K562 (cell line): ENCODE measurements at regions not wholly inside any gene's neighbourhood (a gene's known extent, or its start where the extent isn't known, plus 50 kb on each side); places are given as distances from the start of the nearest gene placed in this dataset.
A peak's percentile ranks its signal among the peaks of the same experiment; 100 is the strongest.

Experiments
- ATAC-seq: fragments of 200-7000 bp; cut with Tn5 transposase; 3 replicates; pipeline ENCODE4 v1.9.1; 2020; ENCODE audit warnings: moderate library complexity
- BruUV-seq: library from RNA; stranded (reverse); fragments of 400-500 nt; replicated peaks from 2 replicates; lab custom pipeline; 2021; lab: Mats Ljungman, UMichigan
- CTCF ChIA-PET: fragments of 300-600 bp; formaldehyde crosslinking; extraction: SDS; loops from one replicate; lab custom pipeline; 2021; ENCODE audit warnings: low intra/inter-chr PET ratio; lab: Yijun Ruan, JAX
- POLR2A ChIA-PET: fragments of 300-600, 350-650 bp; sonication (Branson Sonifier 250); formaldehyde crosslinking; extraction: SDS; loops from one replicate; lab custom pipeline; 2021; ENCODE audit warnings: antibody characterized with exemption, inconsistent platforms; lab: Yijun Ruan, JAX
- DNase-seq, 4 experiments: peaks; one replicate each; pipeline versions ENCODE4 v3.0.0 to v3.0.0-alpha.2; 2011 to 2018; ENCODE audit warnings: low spot score in 3 of 4, mixed read lengths in 3 of 4; ENCODE audit errors: extremely low read depth in 1 of 4
- FAIRE-seq: peaks from 2 replicates; lab custom pipeline; 2011; peaks lifted over from hg19 to GRCh38; lab: Jason Lieb, UNC
- H2AFZ ChIP-seq: 2 replicates; pipeline ENCODE4 v1.6.0; 2011; ENCODE audit warnings: low read depth, low read length, control low read depth, inconsistent platforms
- H3K27ac ChIP-seq: fragments of 200-600 bp; 3 replicates; pipeline ENCODE4 v1.8.0; 2011; ENCODE audit warnings: low read depth, mild to moderate bottlenecking, control low read depth, inconsistent platforms, low read length, moderate library complexity, mixed read lengths; ENCODE audit errors: extremely low read depth
- H3K27me3 ChIP-seq, 2 experiments: fragments of 300-600 bp in 1 of 2; 2 replicates in 1 of 2; 3 replicates in 1 of 2; pipeline versions ENCODE4 v1.6.0 to v1.8.0; 2011; ENCODE audit warnings: inconsistent platforms in 2 of 2, low read length in 2 of 2, mild to moderate bottlenecking in 1 of 2, mixed read lengths in 1 of 2, moderate library complexity in 1 of 2; ENCODE audit not compliant: control insufficient read depth in 2 of 2, insufficient read depth in 2 of 2
- H3K36me3 ChIP-seq: fragments of 300-600 bp; 3 replicates; pipeline ENCODE4 v1.8.0; 2011; ENCODE audit warnings: mild to moderate bottlenecking, low read length, inconsistent platforms; ENCODE audit not compliant: control insufficient read depth, insufficient read depth
- H3K4me1 ChIP-seq, 2 experiments: fragments of 200-600 bp in 1 of 2; replicated peaks in 1 of 2; 2 replicates in 1 of 2; 3 replicates in 1 of 2; pipeline versions ENCODE4 v1.5.1 to v1.8.0; 2011; ENCODE audit warnings: inconsistent platforms in 2 of 2, low read length in 2 of 2, mild to moderate bottlenecking in 1 of 2, mixed read lengths in 1 of 2, moderate library complexity in 1 of 2; ENCODE audit not compliant: control insufficient read depth in 2 of 2, insufficient read depth in 2 of 2
- H3K4me2 ChIP-seq: 2 replicates; pipeline ENCODE4 v1.6.1; 2011; ENCODE audit warnings: low read length, control low read depth, inconsistent platforms, mixed read lengths; ENCODE audit not compliant: insufficient read depth
- H3K4me3 ChIP-seq: fragments of 200-600 bp; sonication (generic), shearing (Covaris generic); 2 replicates; pipeline ENCODE4 v1.5.1; 2016; ENCODE audit warnings: control low read depth, inconsistent platforms
- H3K79me2 ChIP-seq: fragments of 200-600 bp; 3 replicates; pipeline ENCODE4 v1.8.0; 2011; ENCODE audit warnings: low read length, inconsistent platforms; ENCODE audit not compliant: control insufficient read depth, insufficient read depth
- H3K9ac ChIP-seq, 2 experiments: 2 replicates each; pipeline versions ENCODE4 v1.6.0 to v1.6.1; 2011; ENCODE audit warnings: low read depth in 2 of 2, low read length in 2 of 2, control low read depth in 1 of 2, inconsistent platforms in 1 of 2, mild to moderate bottlenecking in 1 of 2, mixed read lengths in 1 of 2; ENCODE audit not compliant: insufficient read depth in 1 of 2
- H3K9me1 ChIP-seq: one replicate; pipeline ENCODE4 v1.6.0; 2011; ENCODE audit warnings: inconsistent platforms, mild to moderate bottlenecking, low read length, moderate library complexity; ENCODE audit not compliant: control insufficient read depth, insufficient read depth
- H3K9me3 ChIP-seq: replicated peaks from 2 replicates; pipeline ENCODE4 v1.5.1; 2011; ENCODE audit warnings: low read depth, low read length, inconsistent platforms; ENCODE audit not compliant: control insufficient read depth, insufficient read depth
- H4K20me1 ChIP-seq: replicated peaks from 2 replicates; pipeline ENCODE4 v1.6.1; 2011; ENCODE audit warnings: low read length, inconsistent platforms, mixed read lengths; ENCODE audit not compliant: control insufficient read depth, insufficient read depth
- CEBPB ChIP-seq: fragments of 450-650 bp; IDR thresholded peaks from 2 replicates; pipeline ENCODE4 v1.6.1; 2016; ENCODE audit warnings: missing genetic modification characterization, missing compliant biosample characterization
- CEBPG ChIP-seq, 3 experiments: fragments of 200-800 bp in 1 of 3; sonication (Bioruptor generic) in 1 of 3; sonication (generic) in 1 of 3; formaldehyde crosslinking in 1 of 3; IDR thresholded peaks in 2 of 3; conservative IDR thresholded peaks in 1 of 3; 2 replicates each; pipeline versions ENCODE4 v1.6.1 to v1.8.0; 2016 to 2022; ENCODE audit warnings: missing compliant biosample characterization in 2 of 3, missing genetic modification characterization in 2 of 3, mild to moderate bottlenecking in 1 of 3, missing genetic modification reagents in 1 of 3
- ELK1 ChIP-seq: sonication (generic); formaldehyde crosslinking; IDR thresholded peaks from 2 replicates; pipeline ENCODE4 v1.8.1; 2022; ENCODE audit warnings: missing genetic modification reagents
- HMGN3 ChIP-seq: IDR thresholded peaks from 2 replicates; pipeline ENCODE4 v1.6.1; 2011; ENCODE audit warnings: borderline replicate concordance, low read depth, mild to moderate bottlenecking, mixed read lengths, low read length; ENCODE audit not compliant: insufficient read length; ENCODE audit errors: extremely low read depth
- JUNB ChIP-seq: fragments of 450-650 bp; formaldehyde crosslinking; conservative IDR thresholded peaks from 2 replicates; pipeline ENCODE4 v1.4.0; 2020; ENCODE audit warnings: mild to moderate bottlenecking
- MCM7 ChIP-seq, 2 experiments: fragments of 450-650 bp; IDR thresholded peaks; 2 replicates each; pipeline ENCODE4 v1.6.1; 2016 to 2018
- NFE2 ChIP-seq: IDR thresholded peaks from 2 replicates; pipeline ENCODE4 v1.6.1; 2014; ENCODE audit warnings: antibody characterized with exemption, low read depth
- PHTF2 ChIP-seq: fragments of 250-450 bp; sonication (Bioruptor Pico); IDR thresholded peaks from 2 replicates; pipeline ENCODE4 v1.5.0; 2021; ENCODE audit warnings: mild to moderate bottlenecking
- TAF15 ChIP-seq: fragments of 200-400 bp; formaldehyde crosslinking; IDR thresholded peaks from 2 replicates; pipeline ENCODE4 v1.6.1; 2017; ENCODE audit warnings: mild to moderate bottlenecking, low read depth, low read length, moderate library complexity
- TCF3 ChIP-seq: sonication (generic); formaldehyde crosslinking; IDR thresholded peaks from 2 replicates; pipeline ENCODE4 v1.4.0; 2020; ENCODE audit warnings: mild to moderate bottlenecking, missing genetic modification reagents
- TFAM ChIP-seq: fragments of 250-450 bp; sonication (Bioruptor Pico); conservative IDR thresholded peaks from 2 replicates; pipeline ENCODE4 v1.5.0; 2021; ENCODE audit warnings: mild to moderate bottlenecking, moderate library complexity
- ZNF699 ChIP-seq: fragments of 250-450 bp; sonication (Bioruptor Pico); IDR thresholded peaks from 2 replicates; pipeline ENCODE4 v1.8.0; 2021; ENCODE audit warnings: mild to moderate bottlenecking, moderate library complexity; ENCODE audit not compliant: insufficient replicate concordance
- ZNF778 ChIP-seq: fragments of 450-650 bp; formaldehyde crosslinking; IDR thresholded peaks from 2 replicates; pipeline ENCODE4 v1.4.0; 2020; ENCODE audit warnings: mild to moderate bottlenecking, moderate library complexity
- WGBS: fragments of 100-300 bp; shearing (Covaris generic); methylation state at CpG from one replicate; pipeline ENCODE4 v1.1.6; 2016; ENCODE audit warnings: low coverage, mixed read lengths; ENCODE audit not compliant: insufficient coverage; ENCODE audit errors: missing lambda C conversion rate; 5-methylcytosine and 5-hydroxymethylcytosine counted together
- in situ Hi-C: fragments of 300-500 bp; cut with MboI; formaldehyde crosslinking; loops from 4 replicates; pipeline ENCODE4 v1.15.0; 2018; ENCODE audit warnings: inconsistent platforms, mixed read lengths
- intact Hi-C: fragments of 100-400 bp; cut with micrococcal nuclease; formaldehyde crosslinking; loops from 2 replicates; pipeline ENCODE4 v1.14.2; 2022
- TF ChIP-seq, protein P1 (sequence below): fragments of 450-650 bp; IDR thresholded peaks from 2 replicates; pipeline ENCODE4 v1.6.1; 2016; ENCODE audit warnings: borderline replicate concordance

GRCh38 chr21:24148461-24148860, 1458.8 kb downstream of the MRPL39 start:
- CTCF ChIA-PET, result no interaction called here
- no peak for ATAC-seq
- Histone ChIP-seq H2AFZ (no peak overlapping the region), H3K4me1 (no peaks in the 10 kb centered on the region), H3K9me3 (no peaks in the 10 kb centered on the region), H3K4me2 (no peak overlapping the region), H4K20me1 (no peaks in the 10 kb centered on the region), H3K79me2 (no peaks in the 10 kb centered on the region), H3K36me3 (no peaks in the 10 kb centered on the region), H3K27ac (no peak overlapping the region), H3K4me3 (no peak overlapping the region), H3K9me1 (no peaks in the 10 kb centered on the region), H3K9ac (no peak overlapping the region), H3K27me3 (no peaks in the 10 kb centered on the region)
- no peak for TF ChIP-seq JUNB (CRISPR knock-in tag)
- no peak for TF ChIP-seq TFAM
- TF ChIP-seq NFE2, result no peak
- no peak for TF ChIP-seq MCM7 (IDR thresholded peaks at IDR 0.05)
- no peak for TF ChIP-seq PHTF2
- no peak for TF ChIP-seq HMGN3
- no peak for TF ChIP-seq ZNF699 (CRISPR knock-in tag)
- no peak for TF ChIP-seq TAF15
- POLR2A ChIA-PET, result interaction anchor here (0.7 kb wide), 1 partner anchor 386 kb away, joined by 4 read pairs; no protein-coding TSS in a partner anchor
- 14% methylated on average over 2 of the region's 2 CpGs for WGBS
- in situ Hi-C loops (loop anchor here (25.0 kb wide), 1 partner anchor 1586 kb away; no protein-coding TSS in a partner anchor), intact Hi-C loops (no loop called here)
- BruUV-seq, result no TSS peak
- DNase-seq, result no peak
- no peak for FAIRE-seq

DNA sequence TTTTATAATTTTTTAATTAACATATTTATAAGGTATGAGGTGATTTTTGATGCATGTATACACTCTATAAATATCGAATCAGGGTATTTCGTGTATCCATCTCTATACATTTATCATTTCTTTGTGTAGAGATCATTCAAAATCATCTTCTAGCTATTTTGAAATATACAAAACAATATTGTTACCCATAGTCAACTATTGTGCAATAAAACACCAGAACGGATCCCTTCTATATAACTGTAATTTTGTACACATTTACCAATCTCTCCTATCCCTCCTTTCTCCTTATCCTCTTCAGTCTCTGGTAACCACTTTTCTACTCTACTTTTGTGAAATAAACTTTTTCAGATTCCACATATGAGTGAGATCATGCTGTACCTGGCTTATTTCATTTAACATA, 1459.6 kb downstream of the MRPL39 start:
- Histone ChIP-seq H3K79me2 (no peaks in the 10 kb centered on the region), H3K36me3 (no peaks in the 10 kb centered on the region), H3K27ac (no peak overlapping the region), H3K9ac (no peak overlapping the region), H3K27me3 (no peaks in the 10 kb centered on the region), H3K4me2 (no peak overlapping the region), H2AFZ (no peak overlapping the region), H3K4me1 (no peaks in the 10 kb centered on the region), H3K4me3 (no peak overlapping the region), H3K9me1 (no peaks in the 10 kb centered on the region), H3K9me3 (no peaks in the 10 kb centered on the region), H4K20me1 (no peaks in the 10 kb centered on the region)
- 4% methylated on average over 3 of the region's 3 CpGs for WGBS
- FAIRE-seq (no peak), ATAC-seq (no peak), DNase-seq (no peak)
- intact Hi-C loops (no loop called here), in situ Hi-C loops (loop anchor here (25.0 kb wide), 1 partner anchor 1585 kb away; no protein-coding TSS in a partner anchor)
- no TSS peak for BruUV-seq
- ChIA-PET CTCF (no interaction called here), POLR2A (interaction anchor here (0.7 kb wide), 1 partner anchor 385 kb away, joined by 4 read pairs; no protein-coding TSS in a partner anchor)
- TF ChIP-seq TCF3 (CRISPR knock-in tag), result no peak
- TF ChIP-seq ELK1 (CRISPR knock-in tag), result no peak
- TF ChIP-seq CEBPG (CRISPR knock-in tag; IDR thresholded peaks at IDR 0.05), result no peak
- peak in 1 of 2 experiments; percentile 91; a peak in 2 of 4 replicates for TF ChIP-seq CEBPG (tag; conservative IDR thresholded peaks at IDR 0.05 in 1 of 2, IDR thresholded peaks at IDR 0.05 in 1 of 2)
- peak; percentile 73 for TF ChIP-seq CEBPB (tag)
- TF ChIP-seq, protein P1, sequence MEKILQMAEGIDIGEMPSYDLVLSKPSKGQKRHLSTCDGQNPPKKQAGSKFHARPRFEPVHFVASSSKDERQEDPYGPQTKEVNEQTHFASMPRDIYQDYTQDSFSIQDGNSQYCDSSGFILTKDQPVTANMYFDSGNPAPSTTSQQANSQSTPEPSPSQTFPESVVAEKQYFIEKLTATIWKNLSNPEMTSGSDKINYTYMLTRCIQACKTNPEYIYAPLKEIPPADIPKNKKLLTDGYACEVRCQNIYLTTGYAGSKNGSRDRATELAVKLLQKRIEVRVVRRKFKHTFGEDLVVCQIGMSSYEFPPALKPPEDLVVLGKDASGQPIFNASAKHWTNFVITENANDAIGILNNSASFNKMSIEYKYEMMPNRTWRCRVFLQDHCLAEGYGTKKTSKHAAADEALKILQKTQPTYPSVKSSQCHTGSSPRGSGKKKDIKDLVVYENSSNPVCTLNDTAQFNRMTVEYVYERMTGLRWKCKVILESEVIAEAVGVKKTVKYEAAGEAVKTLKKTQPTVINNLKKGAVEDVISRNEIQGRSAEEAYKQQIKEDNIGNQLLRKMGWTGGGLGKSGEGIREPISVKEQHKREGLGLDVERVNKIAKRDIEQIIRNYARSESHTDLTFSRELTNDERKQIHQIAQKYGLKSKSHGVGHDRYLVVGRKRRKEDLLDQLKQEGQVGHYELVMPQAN, result no peak
- TF ChIP-seq ZNF778 (CRISPR knock-in tag), result no peak
